ENCODE measurements at regions not wholly inside any gene's neighbourhood (a gene's known extent, or its start where the extent isn't known, plus 50 kb on each side); places are given as distances from the start of the nearest gene placed in this dataset.

DNA sequence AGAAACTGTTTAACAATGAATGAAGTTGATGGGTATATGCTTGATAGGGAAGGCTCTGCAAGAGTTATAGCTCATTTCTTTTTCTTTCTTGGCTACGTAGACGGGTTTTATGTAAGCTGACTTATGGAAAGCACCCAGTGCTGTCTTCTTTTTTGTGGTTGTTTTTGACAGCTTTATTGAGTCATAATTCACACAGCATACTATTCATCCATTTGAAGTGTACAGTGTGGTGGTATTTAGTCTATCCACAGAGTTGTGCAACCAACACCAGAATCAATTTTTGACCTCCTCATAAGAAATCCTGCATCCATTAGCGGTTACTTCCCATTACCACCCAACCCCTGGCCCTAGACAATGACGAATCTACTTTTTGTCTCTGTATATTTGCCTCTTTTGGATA, 240.6 kb upstream of the KIAA1217 start:
- WGBS, 2 donors (ENCODE audit: extremely low coverage in 2 of 2, insufficient read length in 2 of 2, insufficient replicate concordance in 1 of 2), result no CpG with 5 or more reads among the region's 4 CpGs
- H3K9me3 ChIP-seq (replicated peaks in 1 of 2; ENCODE audit: control insufficient read depth in 2 of 2, insufficient read depth in 1 of 2, low read depth in 1 of 2, low read length in 2 of 2), result no peaks in the 10 kb centered on the region

GRCh38 chr10:23974746-23975272, 234.1 kb upstream of the KIAA1217 start:
- WGBS, 2 donors (ENCODE audit: extremely low coverage in 2 of 2, insufficient read length in 2 of 2, insufficient replicate concordance in 1 of 2), result no CpG with 5 or more reads among the region's 4 CpGs

More for the DNA sequence above, 240.6 kb upstream of the KIAA1217 start:
- Histone ChIP-seq H3K9ac (ENCODE audit: low read depth, low read length, poor library complexity) (no peak overlapping the region), H3K23ac (ENCODE audit: low read depth, low read length, poor library complexity) (no peak overlapping the region), H2BK5ac (ENCODE audit: low read length) (no peak overlapping the region), H3K4me3 (ENCODE audit: low read length in 2 of 2) (no peak overlapping the region), H3K27me3 (ENCODE audit: control insufficient read depth in 3 of 3, insufficient read depth in 3 of 3, low read depth in 1 of 3, low read length in 3 of 3) (no peaks in the 10 kb centered on the region), H2BK12ac (ENCODE audit: low read length) (no peak overlapping the region), H3K4ac (ENCODE audit: low read length) (no peak overlapping the region), H2AK5ac (ENCODE audit: low read depth, low read length) (no peak overlapping the region), H3K79me1 (ENCODE audit: low read depth, low read length) (no peaks in the 10 kb centered on the region), H2AFZ (ENCODE audit: low read length) (no peak overlapping the region), H4K8ac (ENCODE audit: low read depth, low read length) (no peak overlapping the region), H3K18ac (ENCODE audit: low read length) (no peak overlapping the region), H2BK15ac (ENCODE audit: low read length) (no peak overlapping the region), H3K4me2 (ENCODE audit: insufficient read depth, low read length, poor library complexity, severe bottlenecking) (no peak overlapping the region), H3K36me3 (replicated peaks in 1 of 2; ENCODE audit: control insufficient read depth in 2 of 2, insufficient read depth in 2 of 2, low read length in 2 of 2) (no peaks in the 10 kb centered on the region), H3K4me1 (ENCODE audit: control insufficient read depth in 2 of 2, insufficient read depth in 1 of 2, low read depth in 1 of 2, low read length in 2 of 2) (no peaks in the 10 kb centered on the region), H3K14ac (ENCODE audit: low read length) (no peak overlapping the region), H4K91ac (ENCODE audit: low read depth, low read length, poor library complexity) (no peak overlapping the region), H2BK120ac (ENCODE audit: low read depth, low read length) (no peak overlapping the region), H3K27ac (replicated peaks; ENCODE audit: low read length) (no peak overlapping the region)
- DNase-seq (ENCODE audit: low spot score), result no peak

DNA sequence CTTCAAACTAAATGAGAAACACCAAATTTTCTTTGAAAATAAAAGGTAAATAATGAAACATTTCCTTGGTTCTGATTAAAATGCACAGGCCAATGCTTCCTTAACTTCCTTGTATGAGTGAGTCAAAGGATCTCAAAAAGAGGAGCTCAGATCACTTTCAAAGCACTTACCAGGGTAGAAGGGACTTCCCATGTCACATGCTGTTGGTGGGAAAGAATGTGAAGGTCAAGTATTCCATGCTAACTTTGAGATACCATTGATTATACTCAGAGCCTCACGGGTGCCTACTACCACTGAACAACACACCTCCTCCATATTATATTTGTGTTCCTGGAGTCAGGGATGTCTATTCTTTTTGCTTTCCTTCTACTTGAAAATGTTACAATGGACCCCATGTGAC, 233.5 kb upstream of the KIAA1217 start:
- Histone ChIP-seq H3K4me2 (ENCODE audit: insufficient read depth, low read length, poor library complexity, severe bottlenecking) (no peak overlapping the region), H3K4me3 (ENCODE audit: low read length in 2 of 2) (no peak overlapping the region), H3K23ac (ENCODE audit: low read depth, low read length, poor library complexity) (no peak overlapping the region), H3K36me3 (replicated peaks in 1 of 2; ENCODE audit: control insufficient read depth in 2 of 2, insufficient read depth in 2 of 2, low read length in 2 of 2) (no peaks in the 10 kb centered on the region), H3K9me3 (replicated peaks in 1 of 2; ENCODE audit: control insufficient read depth in 2 of 2, insufficient read depth in 1 of 2, low read depth in 1 of 2, low read length in 2 of 2) (no peaks in the 10 kb centered on the region), H3K9ac (ENCODE audit: low read depth, low read length, poor library complexity) (no peak overlapping the region), H2BK15ac (ENCODE audit: low read length) (no peak overlapping the region), H2AFZ (ENCODE audit: low read length) (no peak overlapping the region), H3K18ac (ENCODE audit: low read length) (no peak overlapping the region), H3K79me1 (ENCODE audit: low read depth, low read length) (no peaks in the 10 kb centered on the region), H2AK5ac (ENCODE audit: low read depth, low read length) (no peak overlapping the region), H2BK12ac (ENCODE audit: low read length) (no peak overlapping the region), H3K27ac (replicated peaks; ENCODE audit: low read length) (no peak overlapping the region), H2BK5ac (ENCODE audit: low read length) (no peak overlapping the region), H4K91ac (ENCODE audit: low read depth, low read length, poor library complexity) (no peak overlapping the region), H2BK120ac (ENCODE audit: low read depth, low read length) (no peak overlapping the region), H4K8ac (ENCODE audit: low read depth, low read length) (no peak overlapping the region), H3K4me1 (ENCODE audit: control insufficient read depth in 2 of 2, insufficient read depth in 1 of 2, low read depth in 1 of 2, low read length in 2 of 2) (peaks cover 0 to 3% of the 10 kb centered on the region in 2 donors), H3K14ac (ENCODE audit: low read length) (no peak overlapping the region), H3K4ac (ENCODE audit: low read length) (no peak overlapping the region), H3K27me3 (ENCODE audit: control insufficient read depth in 3 of 3, insufficient read depth in 3 of 3, low read depth in 1 of 3, low read length in 3 of 3) (no peaks in the 10 kb centered on the region)
- no CpG with 5 or more reads among the region's 1 CpG for WGBS, 2 donors (ENCODE audit: extremely low coverage in 2 of 2, insufficient read length in 2 of 2, insufficient replicate concordance in 1 of 2)
- no peak for DNase-seq (ENCODE audit: low spot score)

More at GRCh38 chr10:23974746-23975272, 234.1 kb upstream of the KIAA1217 start:
- H3K36me3 ChIP-seq (replicated peaks in 1 of 2; ENCODE audit: control insufficient read depth in 2 of 2, insufficient read depth in 2 of 2, low read length in 2 of 2), result no peaks in the 10 kb centered on the region
- H3K9ac ChIP-seq (ENCODE audit: low read depth, low read length, poor library complexity), result no peak overlapping the region
- H4K8ac ChIP-seq (ENCODE audit: low read depth, low read length), result no peak overlapping the region
- H2BK15ac ChIP-seq (ENCODE audit: low read length), result no peak overlapping the region
- no peak overlapping the region for H3K23ac ChIP-seq (ENCODE audit: low read depth, low read length, poor library complexity)
- H3K4me3 ChIP-seq (ENCODE audit: low read length in 2 of 2), result no peak overlapping the region
- no peak overlapping the region for H2BK12ac ChIP-seq (ENCODE audit: low read length)
- no peaks in the 10 kb centered on the region for H3K4me1 ChIP-seq (ENCODE audit: control insufficient read depth in 2 of 2, insufficient read depth in 1 of 2, low read depth in 1 of 2, low read length in 2 of 2)
- H2AFZ ChIP-seq (ENCODE audit: low read length), result no peak overlapping the region
- H4K91ac ChIP-seq (ENCODE audit: low read depth, low read length, poor library complexity), result no peak overlapping the region
- DNase-seq (ENCODE audit: low spot score), result no peak
- H3K4me2 ChIP-seq (ENCODE audit: insufficient read depth, low read length, poor library complexity, severe bottlenecking), result no peak overlapping the region
- no peak overlapping the region for H3K4ac ChIP-seq (ENCODE audit: low read length)
- no peaks in the 10 kb centered on the region for H3K27me3 ChIP-seq (ENCODE audit: control insufficient read depth in 3 of 3, insufficient read depth in 3 of 3, low read depth in 1 of 3, low read length in 3 of 3)
- no peak overlapping the region for H3K27ac ChIP-seq (replicated peaks; ENCODE audit: low read length)
- no peaks in the 10 kb centered on the region for H3K9me3 ChIP-seq (replicated peaks in 1 of 2; ENCODE audit: control insufficient read depth in 2 of 2, insufficient read depth in 1 of 2, low read depth in 1 of 2, low read length in 2 of 2)
- H2BK5ac ChIP-seq (ENCODE audit: low read length), result no peak overlapping the region
- H2AK5ac ChIP-seq (ENCODE audit: low read depth, low read length), result no peak overlapping the region
- no peak overlapping the region for H3K14ac ChIP-seq (ENCODE audit: low read length)
- H3K18ac ChIP-seq (ENCODE audit: low read length), result no peak overlapping the region
- no peaks in the 10 kb centered on the region for H3K79me1 ChIP-seq (ENCODE audit: low read depth, low read length)
- H2BK120ac ChIP-seq (ENCODE audit: low read depth, low read length), result no peak overlapping the region

DNA sequence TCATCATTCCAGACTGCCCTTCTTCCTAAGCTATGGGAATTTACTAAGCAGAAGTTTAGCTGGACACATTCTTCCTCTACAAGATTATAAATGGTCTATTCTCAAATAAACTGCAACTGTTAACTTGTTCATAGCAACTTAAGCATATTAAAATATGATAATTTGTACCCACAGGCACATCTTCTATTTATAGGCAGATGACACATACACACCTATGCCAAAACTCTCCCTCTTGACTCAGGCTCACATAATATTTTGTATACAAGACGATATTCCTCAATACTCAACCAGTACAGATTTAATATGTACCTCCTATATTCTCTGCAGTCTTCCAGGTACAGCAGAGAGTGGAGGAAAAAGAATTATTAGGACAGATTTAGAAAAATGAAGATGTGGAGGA, 232.7 kb upstream of the KIAA1217 start:
- no CpG with 5 or more reads among the region's 1 CpG for WGBS, 2 donors (ENCODE audit: extremely low coverage in 2 of 2, insufficient read length in 2 of 2, insufficient replicate concordance in 1 of 2)
- Histone ChIP-seq H3K23ac (ENCODE audit: low read depth, low read length, poor library complexity) (no peak overlapping the region), H3K4ac (ENCODE audit: low read length) (no peak overlapping the region), H4K8ac (ENCODE audit: low read depth, low read length) (no peak overlapping the region), H3K14ac (ENCODE audit: low read length) (no peak overlapping the region), H2BK5ac (ENCODE audit: low read length) (no peak overlapping the region), H2BK12ac (ENCODE audit: low read length) (no peak overlapping the region), H3K18ac (ENCODE audit: low read length) (no peak overlapping the region), H3K27me3 (ENCODE audit: control insufficient read depth in 3 of 3, insufficient read depth in 3 of 3, low read depth in 1 of 3, low read length in 3 of 3) (no peaks in the 10 kb centered on the region), H3K9me3 (replicated peaks in 1 of 2; ENCODE audit: control insufficient read depth in 2 of 2, insufficient read depth in 1 of 2, low read depth in 1 of 2, low read length in 2 of 2) (no peaks in the 10 kb centered on the region), H2BK120ac (ENCODE audit: low read depth, low read length) (no peak overlapping the region), H3K4me1 (ENCODE audit: control insufficient read depth in 2 of 2, insufficient read depth in 1 of 2, low read depth in 1 of 2, low read length in 2 of 2) (peaks cover 0 to 3% of the 10 kb centered on the region in 2 donors), H3K4me3 (ENCODE audit: low read length in 2 of 2) (no peak overlapping the region), H3K36me3 (replicated peaks in 1 of 2; ENCODE audit: control insufficient read depth in 2 of 2, insufficient read depth in 2 of 2, low read length in 2 of 2) (no peaks in the 10 kb centered on the region), H2AFZ (ENCODE audit: low read length) (no peak overlapping the region), H2BK15ac (ENCODE audit: low read length) (no peak overlapping the region), H3K79me1 (ENCODE audit: low read depth, low read length) (no peaks in the 10 kb centered on the region), H3K9ac (ENCODE audit: low read depth, low read length, poor library complexity) (no peak overlapping the region), H2AK5ac (ENCODE audit: low read depth, low read length) (no peak overlapping the region), H3K27ac (replicated peaks; ENCODE audit: low read length) (no peak overlapping the region), H3K4me2 (ENCODE audit: insufficient read depth, low read length, poor library complexity, severe bottlenecking) (no peak overlapping the region), H4K91ac (ENCODE audit: low read depth, low read length, poor library complexity) (no peak overlapping the region)
- DNase-seq (ENCODE audit: low spot score), result no peak
